Pulmonary artery endothelial cell (primary cell): ENCODE measurements at regions not wholly inside any gene's neighbourhood (a gene's known extent, or its start where the extent isn't known, plus 50 kb on each side); places are given as distances from the start of the nearest gene placed in this dataset.
"Not testable (repeated sequence)": the region's sequence is repeated elsewhere in the genome, so short reads cannot be mapped to it uniquely, and the experiment has no call there.

Experiments
- DNase-seq: peaks from one replicate; pipeline ENCODE4 v3.0.0-alpha.2; 2011; ENCODE audit warnings: low read depth, low spot score

DNA sequence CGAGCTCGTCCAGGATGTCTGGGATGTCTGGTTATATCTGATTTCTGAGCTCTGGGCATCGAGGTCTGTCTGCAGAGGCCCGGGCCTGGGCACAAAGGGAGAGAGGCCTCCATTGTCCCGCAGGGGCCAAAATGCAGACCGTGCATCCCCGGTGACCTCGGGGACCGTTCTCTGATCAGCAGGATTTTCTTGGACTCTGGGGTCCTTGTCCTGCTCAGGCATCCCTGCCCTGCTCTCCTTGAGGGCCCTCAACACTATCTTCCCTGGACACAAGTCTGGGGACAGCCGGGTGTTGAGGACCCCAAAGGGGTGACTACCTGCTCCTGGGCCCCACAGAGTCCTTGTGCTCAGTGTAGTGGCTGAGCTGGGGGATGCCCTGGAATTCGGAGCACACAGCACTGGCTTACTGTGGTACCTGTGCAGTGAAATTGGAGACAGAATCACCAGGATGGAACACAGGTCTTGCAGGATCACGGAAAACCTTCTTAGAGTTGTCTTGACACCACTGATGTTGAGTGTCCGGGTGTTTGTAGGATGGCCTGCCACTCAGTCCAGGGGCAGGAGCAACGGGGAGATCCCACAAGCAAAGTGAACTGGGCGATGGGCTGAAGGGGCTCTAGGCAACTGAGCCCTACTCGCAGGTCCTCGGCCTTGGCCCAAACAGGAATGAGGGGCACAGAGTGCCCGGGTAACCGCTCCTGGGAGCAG is 1369.2 kb downstream of the CDH12 start:
- DNase-seq = not testable (repeated sequence)

DNA sequence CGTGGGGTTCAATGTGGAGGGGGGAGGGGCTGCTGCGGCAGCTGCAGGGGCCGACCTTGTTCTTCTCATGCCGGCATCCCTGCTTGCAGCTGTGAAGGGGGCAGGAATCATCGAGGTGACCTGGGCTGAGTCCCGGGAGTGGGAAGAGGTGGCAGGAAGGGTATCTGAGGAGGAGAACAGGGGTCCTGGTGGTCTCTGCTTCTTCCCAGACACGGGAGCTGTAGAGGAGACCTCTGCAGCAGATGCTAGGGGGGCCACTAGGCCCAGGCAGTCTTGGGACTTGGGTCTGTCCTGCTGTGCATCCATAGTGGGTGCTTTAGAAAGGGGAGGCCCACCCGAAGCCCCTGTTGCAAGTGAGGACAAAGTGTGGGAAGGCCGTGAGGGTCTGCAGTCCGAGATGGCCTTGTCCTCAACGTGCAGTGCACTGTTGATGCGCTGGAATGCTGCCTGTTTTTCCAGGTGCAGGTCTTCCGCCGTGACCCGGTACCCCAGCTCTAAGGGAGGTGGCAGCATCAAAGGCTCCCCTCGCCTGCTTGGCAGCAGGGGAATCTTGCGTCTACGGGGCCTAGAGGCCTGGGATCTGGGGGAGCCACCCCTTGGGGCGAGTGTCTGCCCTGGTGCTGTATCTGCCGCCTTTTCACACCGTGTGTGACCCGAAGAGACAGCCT is 1370.0 kb downstream of the CDH12 start:
- DNase-seq = not testable (repeated sequence)

DNA sequence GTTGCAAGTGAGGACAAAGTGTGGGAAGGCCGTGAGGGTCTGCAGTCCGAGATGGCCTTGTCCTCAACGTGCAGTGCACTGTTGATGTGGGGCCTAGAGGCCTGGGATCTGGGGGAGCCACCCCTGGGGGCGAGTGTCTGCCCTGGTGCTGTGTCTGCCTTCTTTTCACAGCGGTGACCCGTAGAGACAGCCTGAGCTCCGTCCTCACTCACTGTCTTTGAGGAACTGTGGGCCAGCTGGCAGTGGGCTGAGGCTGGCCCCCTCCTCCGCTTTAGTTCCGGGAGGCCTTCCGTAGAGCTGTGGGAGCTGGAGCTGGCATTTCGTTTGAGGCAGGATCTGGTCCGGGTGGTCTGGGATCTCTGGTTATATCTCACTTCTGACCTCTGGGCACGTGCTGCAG is 1370.6 kb downstream of the CDH12 start:
- not testable (repeated sequence) for DNase-seq

DNA sequence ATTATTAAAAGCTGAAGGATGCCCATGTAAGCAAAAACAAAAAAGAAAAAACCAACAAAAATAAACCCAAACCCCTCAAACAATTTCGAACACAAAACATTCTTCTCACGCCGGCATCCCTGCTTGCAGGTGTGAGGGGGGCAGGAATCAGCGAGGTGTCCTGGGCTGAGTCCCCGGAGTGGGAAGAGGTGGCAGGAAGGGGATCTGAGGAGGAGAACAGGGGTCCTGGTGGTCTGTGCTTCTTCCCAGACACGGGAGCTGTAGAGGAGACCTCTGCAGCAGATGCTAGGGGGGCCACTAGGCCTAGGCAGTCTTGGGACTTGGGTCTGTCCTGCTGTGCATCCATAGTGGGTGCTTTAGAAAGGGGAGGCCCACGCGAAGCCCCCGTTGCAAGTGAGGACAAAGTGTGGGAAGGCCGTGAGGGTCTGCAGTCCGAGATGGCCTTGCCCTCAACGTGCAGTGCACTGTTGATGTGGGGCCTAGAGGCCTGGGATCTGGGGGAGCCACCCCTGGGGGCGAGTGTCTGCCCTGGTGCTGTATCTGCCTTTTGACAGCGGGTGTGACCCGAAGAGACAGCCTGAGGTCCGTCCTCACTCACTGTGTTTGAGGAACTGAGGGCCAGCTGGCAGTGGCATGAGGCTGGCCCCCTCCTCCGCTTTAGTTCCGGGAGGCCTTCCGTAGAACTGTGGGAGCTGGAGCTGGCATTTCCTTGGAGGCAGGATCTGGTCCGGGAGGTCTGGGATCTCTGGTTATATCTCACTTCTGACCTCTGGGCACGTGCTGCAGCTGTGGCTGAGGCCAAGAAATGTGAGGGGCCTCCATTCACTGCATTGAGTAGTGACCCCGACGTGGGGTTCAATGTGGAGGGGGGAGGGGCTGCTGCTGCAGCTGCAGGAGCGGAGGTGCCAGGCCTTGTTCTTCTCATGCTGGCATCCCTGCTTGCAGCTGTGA is 1371.5 kb downstream of the CDH12 start:
- not testable (repeated sequence) for DNase-seq

DNA sequence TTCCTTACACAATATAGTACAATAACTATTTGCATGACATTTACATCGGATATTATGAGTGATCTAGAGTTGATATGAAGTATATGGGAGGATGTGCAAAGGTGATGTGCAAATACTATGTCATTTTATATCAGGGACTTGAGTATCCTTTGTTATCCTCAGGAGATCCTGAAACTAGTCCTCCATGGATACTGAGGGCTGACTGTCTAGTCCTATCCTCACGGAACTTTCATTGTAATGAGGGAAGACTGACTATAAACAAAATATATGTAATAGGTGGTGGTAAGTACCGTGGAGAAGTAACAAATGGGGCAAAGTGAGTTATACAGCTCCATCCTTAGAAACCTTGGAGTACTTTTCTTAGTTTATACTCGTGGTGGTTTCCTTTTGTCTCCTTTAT is 1373.1 kb downstream of the CDH12 start:
- DNase-seq = not testable (repeated sequence)

DNA sequence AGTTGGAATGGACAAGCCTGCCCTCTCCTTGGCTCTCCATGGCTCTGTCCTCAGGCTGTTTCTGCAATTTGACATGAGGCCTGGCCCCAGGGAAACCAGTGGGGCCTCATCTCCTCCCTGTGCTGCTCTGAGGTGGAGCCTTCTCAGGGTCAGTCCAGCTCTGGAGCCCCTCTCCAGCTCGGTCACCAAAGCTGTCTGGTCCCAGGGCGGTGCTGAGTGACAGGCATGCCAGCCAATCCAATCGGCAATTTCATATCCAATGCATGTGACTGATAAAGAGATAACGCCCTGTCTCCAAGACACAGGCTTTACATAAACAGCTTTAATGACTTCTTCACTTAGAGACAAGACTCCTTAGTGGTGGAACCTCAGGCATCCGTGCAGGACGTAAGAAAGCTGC is 1379.2 kb downstream of the CDH12 start:
- not testable (repeated sequence) for DNase-seq

DNA sequence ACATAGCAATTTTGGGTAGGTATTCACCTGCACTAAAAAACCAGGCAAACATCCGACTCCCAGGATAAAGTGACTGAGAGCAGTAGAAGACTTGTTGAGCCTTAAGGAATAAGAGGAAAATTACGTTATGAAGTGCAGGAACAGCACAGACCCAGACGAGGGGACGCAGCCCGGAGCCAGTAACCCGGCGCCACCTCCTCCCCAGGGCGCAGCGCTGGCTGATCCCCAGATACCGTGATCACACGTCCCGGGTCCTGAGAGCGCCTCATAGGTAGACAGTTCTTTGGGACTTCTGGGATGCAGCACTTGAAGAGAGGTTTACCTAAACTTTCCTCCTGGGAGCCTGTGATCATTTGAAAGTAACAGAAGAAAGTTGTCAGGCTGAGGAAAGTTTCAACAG is 1379.7 kb downstream of the CDH12 start:
- not testable (repeated sequence) for DNase-seq

DNA sequence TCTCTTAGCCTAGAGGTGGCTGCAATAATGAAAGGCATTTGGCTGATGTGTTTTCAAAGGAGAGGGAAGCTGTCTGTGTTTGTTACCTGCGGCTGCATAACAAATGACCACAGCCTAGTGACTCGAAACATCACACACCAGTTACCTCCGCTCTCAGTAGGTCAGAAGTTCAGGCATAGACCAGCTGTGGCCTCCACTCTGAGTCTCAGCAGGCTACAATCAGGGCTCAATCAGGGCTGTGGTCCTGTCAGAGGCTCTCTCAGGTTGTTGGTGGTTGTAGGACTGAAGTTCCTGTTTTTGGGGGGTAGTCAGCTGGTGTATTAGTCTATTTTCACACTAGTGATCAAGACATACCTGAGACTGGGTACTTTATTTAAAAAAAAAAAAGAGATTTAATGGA is 1381.5 kb downstream of the CDH12 start:
- not testable (repeated sequence) for DNase-seq

DNA sequence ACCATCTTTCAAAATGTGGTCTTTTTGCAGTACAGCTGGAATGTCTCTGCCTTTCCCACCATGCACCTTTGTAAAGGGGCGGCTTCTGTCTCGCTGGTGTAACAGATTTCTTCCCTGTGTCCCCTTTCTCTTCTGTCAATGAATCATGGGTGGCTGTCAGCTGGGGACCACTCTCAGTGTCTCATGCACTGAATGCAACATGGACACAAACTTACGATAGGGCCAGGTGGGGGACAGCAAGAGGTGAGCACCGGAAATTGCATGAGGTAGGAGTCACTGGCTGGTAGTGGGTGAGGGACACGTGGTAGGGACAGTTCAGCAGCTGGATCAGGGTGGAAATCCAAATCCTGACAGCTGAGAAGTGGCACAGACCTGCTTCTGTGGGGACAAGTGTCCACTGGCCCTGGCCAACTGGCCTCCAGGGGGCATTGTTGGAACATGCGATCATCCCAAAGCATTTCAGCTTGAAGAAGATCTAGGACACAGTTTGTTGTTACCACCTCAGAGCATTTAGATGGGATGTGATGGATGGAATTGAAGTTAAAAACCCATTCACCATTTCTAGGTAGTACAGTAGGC is 1383.5 kb downstream of the CDH12 start:
- DNase-seq = not testable (repeated sequence)

DNA sequence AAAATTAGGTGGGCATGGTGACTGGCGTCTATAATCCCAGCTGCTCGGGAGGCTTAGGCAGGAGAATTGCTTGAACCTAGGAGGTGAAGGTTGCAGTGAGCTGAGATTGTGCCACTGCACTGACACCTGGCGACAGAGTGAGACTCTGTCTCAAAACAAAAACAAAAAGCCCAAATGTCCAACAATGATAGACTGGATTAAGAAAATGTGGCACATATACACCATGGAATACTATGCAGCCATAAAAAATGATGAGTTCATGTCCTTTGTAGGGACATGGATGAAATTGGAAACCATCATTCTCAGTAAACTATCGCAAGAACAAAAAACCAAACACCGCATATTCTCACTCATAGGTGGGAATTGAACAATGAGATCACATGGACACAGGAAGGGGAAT is 1385.6 kb downstream of the CDH12 start:
- DNase-seq = not testable (repeated sequence)

DNA sequence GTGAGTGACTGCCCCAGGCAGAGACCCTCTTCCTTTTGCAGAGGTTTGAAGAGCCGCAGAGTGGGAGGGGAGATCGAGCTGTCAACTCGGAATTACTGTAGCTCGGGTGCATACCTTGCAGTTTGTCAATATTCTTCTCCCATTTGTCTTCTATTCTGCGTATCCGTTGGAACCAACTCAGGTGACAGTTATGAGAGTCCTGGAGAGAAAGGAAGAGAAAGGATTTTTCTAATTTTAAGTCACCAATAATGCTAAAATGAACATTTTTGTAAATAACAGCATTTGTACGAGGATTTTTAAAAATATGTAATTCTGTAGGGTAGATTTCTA is 1393.4 kb downstream of the CDH12 start:
- DNase-seq = not testable (repeated sequence)

DNA sequence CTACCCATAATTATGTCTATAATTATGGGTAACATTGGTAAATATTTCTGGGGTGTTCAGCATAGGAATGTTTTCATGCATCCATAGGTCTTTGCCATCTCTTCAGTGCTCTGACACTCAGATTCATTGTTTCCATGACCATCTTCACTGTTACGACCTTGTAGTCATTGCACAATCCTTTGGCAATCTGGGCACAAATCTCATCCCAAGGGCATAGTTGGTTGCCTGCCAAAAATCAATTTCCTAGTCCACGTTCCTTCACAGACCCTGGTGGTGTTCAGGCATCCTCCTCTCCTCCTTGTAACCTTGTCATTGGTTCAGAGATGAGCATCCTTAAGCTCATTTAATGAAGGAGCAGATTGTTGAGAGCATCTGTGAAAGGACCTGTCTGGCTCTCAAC is 1400.7 kb downstream of the CDH12 start:
- no peak for DNase-seq

DNA sequence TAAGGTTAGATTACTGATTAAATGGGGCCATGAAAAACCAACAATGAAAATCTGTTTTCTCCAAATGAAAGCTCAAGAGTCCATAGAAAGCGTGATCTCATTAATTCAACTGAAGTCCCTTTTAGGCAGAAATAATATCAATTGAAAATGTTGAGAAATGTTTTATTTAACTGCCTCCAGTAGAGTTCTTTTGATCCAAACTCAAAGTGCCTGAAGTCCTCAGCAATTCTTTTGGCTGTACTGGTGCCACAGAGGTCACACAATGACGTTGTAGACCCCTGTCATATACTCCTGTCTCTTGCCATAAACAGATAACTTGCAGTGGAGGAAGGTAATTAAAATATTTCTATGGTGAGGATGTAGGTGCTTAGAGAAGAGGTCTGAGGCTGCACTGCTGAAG is 1420.5 kb downstream of the CDH12 start:
- DNase-seq = no peak

DNA sequence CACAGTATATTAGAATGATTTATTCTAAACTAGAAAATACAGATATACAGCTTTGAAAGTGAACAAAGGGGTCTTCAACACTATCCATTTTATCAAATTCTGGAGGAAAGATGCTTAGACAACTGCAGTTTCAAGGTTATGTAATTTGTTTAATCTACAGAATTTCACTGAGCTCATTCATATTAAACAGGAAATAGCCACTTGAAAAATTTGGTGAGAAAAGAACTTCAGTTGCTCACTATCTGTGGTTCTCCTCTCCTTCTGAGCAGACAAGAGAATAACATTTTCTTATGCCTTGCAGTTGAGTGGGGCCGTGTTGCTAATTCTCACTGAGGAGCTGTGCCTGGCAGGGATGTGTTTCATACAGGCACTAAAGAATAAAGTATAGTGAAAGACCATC is 1428.2 kb downstream of the CDH12 start:
- no peak for DNase-seq

DNA sequence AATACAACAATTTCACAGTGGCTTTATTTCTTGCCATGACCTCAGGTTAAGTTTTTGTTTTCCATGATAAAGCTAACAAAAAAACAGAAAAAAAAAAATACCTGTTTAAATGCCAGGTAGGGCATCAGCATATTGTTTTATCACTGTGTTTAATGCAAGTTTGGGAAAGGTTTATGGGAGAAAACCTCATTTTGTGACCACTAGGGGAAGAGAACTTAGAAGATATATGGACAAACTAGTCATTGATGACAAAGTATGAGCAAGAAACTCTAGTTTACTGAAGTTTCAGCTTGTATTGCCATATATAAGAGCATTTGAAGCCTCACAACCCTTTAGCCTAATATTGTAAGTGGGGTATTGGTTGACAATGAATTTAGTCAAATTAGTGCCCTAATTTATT is 1431.4 kb upstream of the CDH18 start:
- no peak for DNase-seq

DNA sequence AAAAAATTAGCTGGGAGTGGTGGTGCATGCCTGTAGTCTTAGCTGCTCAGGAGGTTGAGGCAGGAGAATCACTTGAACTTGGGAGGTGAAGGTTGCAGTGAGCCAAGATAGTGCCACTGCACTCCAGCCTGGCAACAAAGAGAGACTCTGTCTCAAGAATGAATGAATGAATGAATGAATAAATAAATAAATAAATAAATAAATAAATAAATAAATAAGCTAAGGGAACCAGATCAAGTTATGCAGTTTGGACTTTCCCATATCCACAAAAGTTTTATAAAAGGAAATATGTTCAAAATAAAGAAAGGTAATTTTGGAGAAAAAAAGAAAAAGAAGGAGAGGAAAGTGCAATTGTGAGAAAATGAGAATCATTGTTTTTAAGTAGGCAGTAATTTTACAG is 1414.1 kb upstream of the CDH18 start:
- not testable (repeated sequence) for DNase-seq

DNA sequence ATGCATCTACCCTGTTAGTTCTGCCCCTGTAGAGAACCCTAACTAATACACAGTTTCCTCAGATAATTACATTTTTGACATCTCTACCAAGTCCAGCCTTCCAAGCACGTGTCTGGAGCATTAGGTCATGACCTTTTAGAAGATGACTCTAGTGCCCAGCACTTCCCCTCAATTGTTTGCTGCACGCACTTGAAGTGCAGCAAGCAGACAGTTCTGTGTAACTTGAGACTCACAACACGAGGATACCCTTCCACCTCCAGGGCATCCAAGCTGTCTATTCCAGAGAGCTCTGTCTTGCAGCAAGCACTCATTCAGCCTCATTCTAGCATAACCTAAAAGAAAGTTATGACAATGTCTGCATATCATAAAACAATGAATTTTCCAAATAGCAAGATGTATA is 1410.5 kb upstream of the CDH18 start:
- no peak for DNase-seq

DNA sequence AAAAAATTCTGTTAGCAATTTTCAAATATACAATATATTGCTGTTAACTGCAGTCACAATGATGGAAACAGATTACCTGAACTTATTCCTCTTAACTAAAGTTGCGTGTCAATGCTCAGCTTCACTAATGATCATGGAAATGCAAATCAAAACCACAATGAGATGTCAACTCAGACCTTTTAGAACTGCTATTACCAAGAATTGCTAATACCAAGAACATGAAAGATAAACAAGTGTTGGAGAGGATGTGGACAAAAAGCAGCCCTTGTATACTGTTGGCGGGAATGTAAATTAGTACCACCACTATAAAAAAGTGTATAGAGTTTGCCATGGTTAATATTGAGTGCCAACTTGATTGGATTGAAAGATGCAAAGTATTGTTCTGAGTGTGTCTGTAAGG is 1409.7 kb upstream of the CDH18 start:
- DNase-seq = no peak

DNA sequence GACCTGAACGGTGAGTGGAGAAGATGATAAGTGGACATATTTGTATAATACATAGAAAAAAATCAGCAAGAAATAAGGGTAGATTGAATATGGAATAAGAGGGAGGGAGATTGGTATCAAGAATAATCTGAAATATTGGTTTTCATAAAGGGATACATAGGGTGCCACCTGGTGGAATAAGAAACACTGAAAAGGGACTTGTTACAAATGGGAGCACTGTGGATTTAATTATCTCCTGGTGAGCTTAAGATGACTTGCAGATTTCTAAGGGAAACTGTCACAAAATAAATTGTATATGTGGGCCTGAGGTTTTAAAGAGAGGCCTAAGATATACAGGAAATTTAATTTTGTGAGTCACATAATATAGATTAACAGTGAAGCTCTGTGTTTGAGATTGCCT is 1403.5 kb upstream of the CDH18 start:
- DNase-seq = no peak

DNA sequence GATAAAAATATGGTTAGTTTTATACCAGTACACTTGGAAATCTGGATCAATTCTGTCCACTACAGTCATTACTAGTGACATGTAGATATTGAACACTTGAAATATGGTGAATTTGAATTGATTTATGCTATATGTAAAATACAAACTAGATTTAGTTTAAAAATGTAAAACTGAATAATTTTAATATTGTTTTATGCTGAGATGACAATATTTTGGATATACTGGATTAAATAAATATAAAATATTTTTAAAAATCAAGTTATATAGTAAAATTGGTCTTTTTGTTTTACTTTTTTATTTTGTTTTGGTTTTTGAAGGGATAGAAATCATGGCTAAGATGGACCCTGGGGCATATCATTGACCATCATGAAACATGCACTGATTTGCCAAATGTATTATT is 1372.8 kb upstream of the CDH18 start:
- DNase-seq = not testable (repeated sequence)

DNA sequence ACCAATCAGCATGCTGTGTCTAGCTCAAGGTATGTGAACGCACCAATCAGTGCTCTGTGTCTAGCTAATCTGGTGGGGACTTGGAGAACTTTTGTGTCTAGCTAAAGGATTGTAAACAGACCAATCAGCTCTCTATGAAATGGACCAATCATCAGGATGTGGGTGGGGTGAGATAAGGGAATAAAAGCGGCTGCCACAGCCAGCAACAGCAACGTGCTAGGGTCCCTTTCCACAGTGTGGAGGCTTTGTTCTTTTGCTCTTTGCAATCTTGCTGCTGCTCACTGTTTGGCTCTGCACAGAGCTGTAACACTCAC is 1353.9 kb upstream of the CDH18 start:
- not testable (repeated sequence) for DNase-seq
